ENCODE measurements at regions not wholly inside any gene's neighbourhood (a gene's known extent, or its start where the extent isn't known, plus 50 kb on each side); places are given as distances from the start of the nearest gene placed in this dataset.
"Not testable (repeated sequence)": the region's sequence is repeated elsewhere in the genome, so short reads cannot be mapped to it uniquely, and the experiment has no call there.

DNA sequence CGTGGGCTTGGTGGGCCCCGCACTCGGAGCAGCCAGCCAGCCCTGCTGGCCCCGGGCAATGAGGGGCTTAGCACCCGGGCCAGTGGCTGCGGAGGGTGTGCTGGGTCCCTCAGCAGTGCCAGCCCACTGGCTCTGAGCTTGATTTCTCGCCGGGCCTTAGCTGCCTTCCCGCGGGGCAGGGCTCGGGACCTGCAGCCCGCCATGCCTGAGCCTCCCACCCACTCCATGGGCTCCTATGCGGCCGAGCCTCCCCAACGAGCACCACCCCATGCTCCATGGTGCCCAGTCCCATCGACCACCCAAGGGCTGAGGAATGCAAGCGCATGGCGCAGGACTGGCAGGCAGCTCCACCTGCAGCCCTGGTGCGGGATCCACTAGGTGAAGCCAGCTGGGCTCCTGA, 686.9 kb downstream of the JRKL start:
- TF ChIP-seq, protein P1, sequence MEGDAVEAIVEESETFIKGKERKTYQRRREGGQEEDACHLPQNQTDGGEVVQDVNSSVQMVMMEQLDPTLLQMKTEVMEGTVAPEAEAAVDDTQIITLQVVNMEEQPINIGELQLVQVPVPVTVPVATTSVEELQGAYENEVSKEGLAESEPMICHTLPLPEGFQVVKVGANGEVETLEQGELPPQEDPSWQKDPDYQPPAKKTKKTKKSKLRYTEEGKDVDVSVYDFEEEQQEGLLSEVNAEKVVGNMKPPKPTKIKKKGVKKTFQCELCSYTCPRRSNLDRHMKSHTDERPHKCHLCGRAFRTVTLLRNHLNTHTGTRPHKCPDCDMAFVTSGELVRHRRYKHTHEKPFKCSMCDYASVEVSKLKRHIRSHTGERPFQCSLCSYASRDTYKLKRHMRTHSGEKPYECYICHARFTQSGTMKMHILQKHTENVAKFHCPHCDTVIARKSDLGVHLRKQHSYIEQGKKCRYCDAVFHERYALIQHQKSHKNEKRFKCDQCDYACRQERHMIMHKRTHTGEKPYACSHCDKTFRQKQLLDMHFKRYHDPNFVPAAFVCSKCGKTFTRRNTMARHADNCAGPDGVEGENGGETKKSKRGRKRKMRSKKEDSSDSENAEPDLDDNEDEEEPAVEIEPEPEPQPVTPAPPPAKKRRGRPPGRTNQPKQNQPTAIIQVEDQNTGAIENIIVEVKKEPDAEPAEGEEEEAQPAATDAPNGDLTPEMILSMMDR (IDR thresholded peaks at IDR 0.05) = not testable (repeated sequence)
- not testable (repeated sequence) for TF ChIP-seq EZH2 (IDR thresholded peaks at IDR 0.05; ENCODE audit: borderline replicate concordance, insufficient read depth, low read depth, low read length, poor library complexity, severe bottlenecking)
